Lower lobe of right lung (tissue), 2 donors: ENCODE measurements at regions not wholly inside any gene's neighbourhood (a gene's known extent, or its start where the extent isn't known, plus 50 kb on each side); places are given as distances from the start of the nearest gene placed in this dataset.

Experiments
- ATAC-seq, 2 donors: fragments of 200-7000 bp; cut with Tn5 transposase; one replicate each; pipeline ENCODE4 v1.9.1; 2020 to 2022; ENCODE audit warnings: mild to moderate bottlenecking in 2 of 2, moderate library complexity in 2 of 2
- DNase-seq: peaks from one replicate; pipeline ENCODE4 v3.0.0-alpha.2; 2020
- H3K27ac ChIP-seq: fragments of 200-600 bp; one replicate; pipeline ENCODE4 v1.8.0; 2022
- H3K27me3 ChIP-seq: fragments of 200-600 bp; one replicate; pipeline ENCODE4 v1.8.0; 2022; ENCODE audit warnings: low read depth
- H3K36me3 ChIP-seq: fragments of 200-600 bp; one replicate; pipeline ENCODE4 v1.8.0; 2022; ENCODE audit warnings: mild to moderate bottlenecking
- H3K4me1 ChIP-seq: fragments of 200-600 bp; one replicate; pipeline ENCODE4 v1.8.0; 2022
- H3K4me3 ChIP-seq: fragments of 200-600 bp; one replicate; pipeline ENCODE4 v1.8.0; 2022; ENCODE audit warnings: mild to moderate bottlenecking
- H3K9me3 ChIP-seq: fragments of 200-600 bp; one replicate; pipeline ENCODE4 v1.8.0; 2022
- CTCF ChIP-seq: fragments of 200-600 bp; IDR thresholded peaks from one replicate; pipeline ENCODE4 v1.8.0; 2022; ENCODE audit warnings: antibody characterized with exemption, mild to moderate bottlenecking
- intact Hi-C: fragments of 100-400 bp; cut with DNase I; formaldehyde crosslinking; loops from one replicate; pipeline ENCODE4 v1.11.0; 2022
- donor health status: DM: no; HTN: yes; CAD: no; lungs with severe emphysema.

GRCh38 chrX:16440446-16440845 lies 209.5 kb upstream of the S100G start:
- no peak overlapping the region for H3K4me3 ChIP-seq
- TF ChIP-seq CTCF = no peak

GRCh38 chrX:16444353-16444752 lies 205.6 kb upstream of the S100G start:
- Histone ChIP-seq H3K4me1 (no peaks in the 10 kb centered on the region), H3K27me3 (no peaks in the 10 kb centered on the region), H3K36me3 (no peaks in the 10 kb centered on the region), H3K9me3 (no peaks in the 10 kb centered on the region), H3K27ac (no peak overlapping the region), H3K4me3 (no peak overlapping the region)
- DNase-seq = no peak
- no peak for ATAC-seq
- intact Hi-C loops = no loop called here
- no peak for TF ChIP-seq CTCF

More at GRCh38 chrX:16440446-16440845, 209.5 kb upstream of the S100G start:
- Histone ChIP-seq H3K27me3 (no peaks in the 10 kb centered on the region), H3K36me3 (no peaks in the 10 kb centered on the region), H3K27ac (no peak overlapping the region), H3K9me3 (no peaks in the 10 kb centered on the region), H3K4me1 (no peaks in the 10 kb centered on the region)
- no peak for ATAC-seq
- no peak for DNase-seq
- intact Hi-C loops = no loop called here

GRCh38 chrX:16445166-16445752 lies 204.7 kb upstream of the S100G start:
- H3K9me3 ChIP-seq = no peaks in the 10 kb centered on the region
- intact Hi-C loops = no loop called here
- DNase-seq = no peak
- H3K4me3 ChIP-seq = no peak overlapping the region
- TF ChIP-seq CTCF = peak; percentile 57
- H3K36me3 ChIP-seq = no peaks in the 10 kb centered on the region
- no peaks in the 10 kb centered on the region for H3K4me1 ChIP-seq
- H3K27ac ChIP-seq = no peak overlapping the region
- ATAC-seq = peak in 1 of 2 donors; percentile 59
- no peaks in the 10 kb centered on the region for H3K27me3 ChIP-seq

GRCh38 chrX:16451334-16451733 lies 198.6 kb upstream of the S100G start:
- no peak for DNase-seq
- intact Hi-C loops = no loop called here

GRCh38 chrX:16454926-16455325 lies 195.0 kb upstream of the S100G start:
- no peaks in the 10 kb centered on the region for H3K27me3 ChIP-seq
- intact Hi-C loops = no loop called here
- no peaks in the 10 kb centered on the region for H3K36me3 ChIP-seq
- TF ChIP-seq CTCF = no peak
- no peaks in the 10 kb centered on the region for H3K9me3 ChIP-seq
- H3K4me1 ChIP-seq = no peaks in the 10 kb centered on the region
- H3K27ac ChIP-seq = no peak overlapping the region
- no peak overlapping the region for H3K4me3 ChIP-seq
- DNase-seq = no peak
- ATAC-seq = no peak

More at GRCh38 chrX:16451334-16451733, 198.6 kb upstream of the S100G start:
- Histone ChIP-seq H3K9me3 (no peaks in the 10 kb centered on the region), H3K36me3 (no peaks in the 10 kb centered on the region), H3K4me1 (no peaks in the 10 kb centered on the region), H3K27ac (no peak overlapping the region), H3K4me3 (no peak overlapping the region), H3K27me3 (no peaks in the 10 kb centered on the region)
- no peak for TF ChIP-seq CTCF
- no peak for ATAC-seq

GRCh38 chrX:16457239-16457638 lies 192.7 kb upstream of the S100G start:
- ATAC-seq (no peak), DNase-seq (no peak)
- Histone ChIP-seq H3K4me3 (no peak overlapping the region), H3K36me3 (no peaks in the 10 kb centered on the region), H3K9me3 (no peaks in the 10 kb centered on the region), H3K27ac (no peak overlapping the region), H3K4me1 (no peaks in the 10 kb centered on the region), H3K27me3 (no peaks in the 10 kb centered on the region)
- intact Hi-C loops = no loop called here
- no peak for TF ChIP-seq CTCF
